EL (cell line): ENCODE measurements at regions not wholly inside any gene's neighbourhood (a gene's known extent, or its start where the extent isn't known, plus 50 kb on each side); places are given as distances from the start of the nearest gene placed in this dataset.
"Not testable (repeated sequence)": the region's sequence is repeated elsewhere in the genome, so short reads cannot be mapped to it uniquely, and the experiment has no call there.

Experiments
- DNase-seq: peaks from one replicate; pipeline ENCODE4 v3.0.0-alpha.2; 2016

- no peak for DNase-seq
Observed at GRCh38 chr2:14828968-14829367, 196.5 kb downstream of the LRATD1 start.

- no peak for DNase-seq
Observed at GRCh38 chr2:14831458-14831857, 198.9 kb downstream of the LRATD1 start.

GRCh38 chr2:14843507-14844204 lies 211.1 kb downstream of the LRATD1 start:
- no peak for DNase-seq

GRCh38 chr2:14855751-14856150 lies 223.2 kb downstream of the LRATD1 start:
- no peak for DNase-seq

- no peak for DNase-seq
Observed at GRCh38 chr2:14861181-14861580, 228.7 kb downstream of the LRATD1 start.

- DNase-seq: no peak
Observed at GRCh38 chr2:14866736-14867352, 234.3 kb downstream of the LRATD1 start.

GRCh38 chr2:14867853-14868252 lies 235.3 kb downstream of the LRATD1 start:
- DNase-seq: no peak

GRCh38 chr2:14872779-14873325 lies 240.3 kb downstream of the LRATD1 start:
- no peak for DNase-seq

GRCh38 chr2:14881651-14882327 lies 249.3 kb downstream of the LRATD1 start:
- no peak for DNase-seq

GRCh38 chr2:14884651-14885050 lies 252.1 kb downstream of the LRATD1 start:
- no peak for DNase-seq

- DNase-seq: no peak
Observed at GRCh38 chr2:14891546-14891945, 259.0 kb downstream of the LRATD1 start.

- DNase-seq: no peak
Observed at GRCh38 chr2:14896330-14897030, 264.0 kb downstream of the LRATD1 start.

- DNase-seq: no peak
Observed at GRCh38 chr2:14899621-14900414, 267.3 kb downstream of the LRATD1 start.

GRCh38 chr2:14901737-14902136 lies 269.2 kb downstream of the LRATD1 start:
- no peak for DNase-seq

- no peak for DNase-seq
Observed at GRCh38 chr2:14902953-14903352, 270.4 kb downstream of the LRATD1 start.

- DNase-seq: peak; percentile 9
Observed at GRCh38 chr2:14903709-14904374, 271.3 kb downstream of the LRATD1 start.

- DNase-seq: not testable (repeated sequence)
Observed at GRCh38 chr2:14904378-14904777, 271.9 kb downstream of the LRATD1 start.

- DNase-seq: no peak
Observed at GRCh38 chr2:14905571-14905970, 273.1 kb downstream of the LRATD1 start.

- DNase-seq: no peak
Observed at GRCh38 chr2:14907014-14907612, 274.6 kb downstream of the LRATD1 start.

- no peak for DNase-seq
Observed at GRCh38 chr2:14909795-14910194, 277.3 kb downstream of the LRATD1 start.

- DNase-seq: no peak
Observed at GRCh38 chr2:14910654-14911053, 278.1 kb downstream of the LRATD1 start.
